ENCODE measurements at regions not wholly inside any gene's neighbourhood (a gene's known extent, or its start where the extent isn't known, plus 50 kb on each side); places are given as distances from the start of the nearest gene placed in this dataset.

DNA sequence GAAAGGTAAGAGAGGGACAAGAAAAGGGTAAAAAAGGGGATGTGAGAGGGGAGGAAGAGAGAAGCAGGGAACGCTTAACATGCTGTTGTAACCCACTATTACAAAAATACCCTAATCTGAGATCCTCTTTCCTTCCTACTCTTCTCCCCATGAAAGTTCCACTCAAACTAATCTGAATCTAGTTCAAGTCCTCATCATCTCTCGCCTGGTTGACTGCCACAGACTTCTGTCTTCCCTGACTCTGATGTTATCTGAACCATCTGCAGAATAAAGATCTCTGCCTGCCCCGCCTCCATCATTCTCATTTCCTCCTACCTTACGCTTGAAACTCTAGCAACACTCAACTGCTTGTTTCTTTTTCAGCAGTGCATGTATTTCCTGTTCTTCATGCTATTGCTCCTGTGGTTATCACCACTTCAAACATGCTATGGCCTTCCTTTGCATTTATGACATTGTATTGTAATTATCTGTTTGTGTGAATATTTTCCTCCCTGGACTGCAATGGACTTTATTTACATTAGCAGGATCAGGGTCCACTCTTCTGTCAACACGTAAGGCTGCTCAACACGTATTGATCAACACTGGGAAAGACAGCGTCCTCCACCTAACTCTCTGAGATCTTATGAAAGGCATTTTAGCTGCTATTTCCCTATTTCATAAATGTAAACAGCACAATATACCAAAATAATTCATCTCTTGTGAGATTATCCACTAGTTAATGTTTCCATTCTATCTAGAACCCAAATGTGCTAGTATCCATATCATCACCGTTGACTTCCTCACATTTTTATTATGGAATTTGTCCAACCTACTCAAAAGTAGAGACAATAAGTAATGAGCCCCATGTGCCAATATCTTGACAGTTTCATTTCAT lies 215.5 kb upstream of the USP25 start (continued):
- TF ChIP-seq POLR2AphosphoS5 (IDR thresholded peaks at IDR 0.05; ENCODE audit: low read length): no peak
- TF ChIP-seq ASH2L (IDR thresholded peaks at IDR 0.05; ENCODE audit: borderline replicate concordance, low read depth): no peak
- TF ChIP-seq MXI1 (IDR thresholded peaks at IDR 0.05; ENCODE audit: low read depth, low read length): 0 out of 2 replicates have a peak, but pooled peaks have one; percentile 35
- peak in 1 of 2 experiments; percentile 21; a peak in 2 of 4 replicates for TF ChIP-seq IKZF2 (IDR thresholded peaks at IDR 0.05)
- no peak for TF ChIP-seq NKRF (conservative IDR thresholded peaks at IDR 0.05)
- no peak for TF ChIP-seq RAD21 (IDR thresholded peaks at IDR 0.05; ENCODE audit: insufficient read depth, low read depth, low read length)
- 0 out of 2 replicates have a peak, but pooled peaks have one; percentile 44 for TF ChIP-seq FOXM1 (IDR thresholded peaks at IDR 0.05; ENCODE audit: low read depth, low read length)
- TF ChIP-seq TCF7 (IDR thresholded peaks at IDR 0.05; ENCODE audit: borderline replicate concordance): peak; percentile 67; the same call in 1 of the 2 replicates
- 0 out of 2 replicates have a peak, but pooled peaks have one; percentile 21 for TF ChIP-seq TCF12 (IDR thresholded peaks at IDR 0.05; ENCODE audit: low read depth, low read length)
- TF ChIP-seq HCFC1 (IDR thresholded peaks at IDR 0.05; ENCODE audit: low read length): no peak
- no peak for TF ChIP-seq ZNF384 (IDR thresholded peaks at IDR 0.05; ENCODE audit: borderline replicate concordance, low read depth, low read length)
- TF ChIP-seq, protein P1, sequence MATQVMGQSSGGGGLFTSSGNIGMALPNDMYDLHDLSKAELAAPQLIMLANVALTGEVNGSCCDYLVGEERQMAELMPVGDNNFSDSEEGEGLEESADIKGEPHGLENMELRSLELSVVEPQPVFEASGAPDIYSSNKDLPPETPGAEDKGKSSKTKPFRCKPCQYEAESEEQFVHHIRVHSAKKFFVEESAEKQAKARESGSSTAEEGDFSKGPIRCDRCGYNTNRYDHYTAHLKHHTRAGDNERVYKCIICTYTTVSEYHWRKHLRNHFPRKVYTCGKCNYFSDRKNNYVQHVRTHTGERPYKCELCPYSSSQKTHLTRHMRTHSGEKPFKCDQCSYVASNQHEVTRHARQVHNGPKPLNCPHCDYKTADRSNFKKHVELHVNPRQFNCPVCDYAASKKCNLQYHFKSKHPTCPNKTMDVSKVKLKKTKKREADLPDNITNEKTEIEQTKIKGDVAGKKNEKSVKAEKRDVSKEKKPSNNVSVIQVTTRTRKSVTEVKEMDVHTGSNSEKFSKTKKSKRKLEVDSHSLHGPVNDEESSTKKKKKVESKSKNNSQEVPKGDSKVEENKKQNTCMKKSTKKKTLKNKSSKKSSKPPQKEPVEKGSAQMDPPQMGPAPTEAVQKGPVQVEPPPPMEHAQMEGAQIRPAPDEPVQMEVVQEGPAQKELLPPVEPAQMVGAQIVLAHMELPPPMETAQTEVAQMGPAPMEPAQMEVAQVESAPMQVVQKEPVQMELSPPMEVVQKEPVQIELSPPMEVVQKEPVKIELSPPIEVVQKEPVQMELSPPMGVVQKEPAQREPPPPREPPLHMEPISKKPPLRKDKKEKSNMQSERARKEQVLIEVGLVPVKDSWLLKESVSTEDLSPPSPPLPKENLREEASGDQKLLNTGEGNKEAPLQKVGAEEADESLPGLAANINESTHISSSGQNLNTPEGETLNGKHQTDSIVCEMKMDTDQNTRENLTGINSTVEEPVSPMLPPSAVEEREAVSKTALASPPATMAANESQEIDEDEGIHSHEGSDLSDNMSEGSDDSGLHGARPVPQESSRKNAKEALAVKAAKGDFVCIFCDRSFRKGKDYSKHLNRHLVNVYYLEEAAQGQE (IDR thresholded peaks at IDR 0.05; ENCODE audit: low read depth, low read length): no peak
- TF ChIP-seq SMAD5 (IDR thresholded peaks at IDR 0.05; ENCODE audit: low read depth): no peak
- 0 out of 2 replicates have a peak, but pooled peaks have one; percentile 43 for TF ChIP-seq IRF4 (IDR thresholded peaks at IDR 0.05; ENCODE audit: low read depth, low read length)
- TF ChIP-seq ZNF217 (IDR thresholded peaks at IDR 0.05): no peak
- TF ChIP-seq ZBED1 (IDR thresholded peaks at IDR 0.05; ENCODE audit: borderline replicate concordance): no peak
- TF ChIP-seq CEBPB (IDR thresholded peaks at IDR 0.05; ENCODE audit: borderline replicate concordance in 1 of 2, low read depth in 2 of 2, low read length in 2 of 2): no peak
- TF ChIP-seq RUNX3 (IDR thresholded peaks at IDR 0.05; ENCODE audit: low read length): peak; percentile 87
- TF ChIP-seq CREM (IDR thresholded peaks at IDR 0.05; ENCODE audit: low read depth): peak; percentile 33; the same call in 1 of the 2 replicates
- TF ChIP-seq MTA2 (IDR thresholded peaks at IDR 0.05; ENCODE audit: low read depth): peak; percentile 50; the same call in 1 of the 2 replicates
- TF ChIP-seq CBX5 (IDR thresholded peaks at IDR 0.05; ENCODE audit: low read depth): peak; percentile 61; the same call in 1 of the 2 replicates
